ENCODE measurements at regions not wholly inside any gene's neighbourhood (a gene's known extent, or its start where the extent isn't known, plus 50 kb on each side); places are given as distances from the start of the nearest gene placed in this dataset.

GRCh38 chr2:195031411-195031810, 625.6 kb upstream of the SLC39A10 start:
- DNase-seq = no peak

GRCh38 chr2:195029804-195030654, 627.0 kb upstream of the SLC39A10 start:
- DNase-seq = no peak

GRCh38 chr2:195027947-195028346, 629.1 kb upstream of the SLC39A10 start:
- no peak for DNase-seq

- DNase-seq = no peak
These were observed 630.8 kb upstream of the SLC39A10 start for GRCh38 chr2:195026261-195026660.

GRCh38 chr2:195022508-195022830, 634.6 kb upstream of the SLC39A10 start:
- no peak for DNase-seq

GRCh38 chr2:195021711-195022507, 635.1 kb upstream of the SLC39A10 start:
- no peak for DNase-seq

GRCh38 chr2:195018462-195018861, 638.6 kb upstream of the SLC39A10 start:
- DNase-seq = no peak

- DNase-seq = no peak
These were observed 639.1 kb upstream of the SLC39A10 start for GRCh38 chr2:195017890-195018289.

GRCh38 chr2:195016841-195017240, 640.2 kb upstream of the SLC39A10 start:
- no peak for DNase-seq

GRCh38 chr2:195009202-195009601, 647.8 kb upstream of the SLC39A10 start:
- no peak for DNase-seq

- no peak for DNase-seq
These were observed 650.2 kb upstream of the SLC39A10 start for GRCh38 chr2:195006856-195007255.

GRCh38 chr2:195003881-195004471, 653.0 kb upstream of the SLC39A10 start:
- DNase-seq = no peak

- DNase-seq = no peak
These were observed 655.1 kb upstream of the SLC39A10 start for GRCh38 chr2:195001924-195002323.

GRCh38 chr2:194999771-195000170, 657.3 kb upstream of the SLC39A10 start:
- no peak for DNase-seq

GRCh38 chr2:194992648-194993047, 664.4 kb upstream of the SLC39A10 start:
- no peak for DNase-seq

GRCh38 chr2:194985258-194985657, 671.8 kb upstream of the SLC39A10 start:
- DNase-seq = no peak

GRCh38 chr2:194962254-194962653, 694.8 kb upstream of the SLC39A10 start:
- DNase-seq = no peak

- DNase-seq = no peak
These were observed 702.8 kb upstream of the SLC39A10 start for GRCh38 chr2:194954218-194954617.

GRCh38 chr2:194946826-194947225, 710.2 kb upstream of the SLC39A10 start:
- DNase-seq = no peak

- DNase-seq = no peak
These were observed 719.0 kb upstream of the SLC39A10 start for GRCh38 chr2:194938066-194938465.

- no peak for DNase-seq
These were observed 729.5 kb upstream of the SLC39A10 start for GRCh38 chr2:194927489-194927888.

GRCh38 chr2:194926873-194927272, 730.2 kb upstream of the SLC39A10 start:
- no peak for DNase-seq

- DNase-seq = no peak
These were observed 731.3 kb upstream of the SLC39A10 start for GRCh38 chr2:194925742-194926141.

- DNase-seq = no peak
These were observed 739.5 kb upstream of the SLC39A10 start for GRCh38 chr2:194917519-194917918.

Measured in NCI-H187 (cell line).